AG04449 (cell line): ENCODE measurements at regions not wholly inside any gene's neighbourhood (a gene's known extent, or its start where the extent isn't known, plus 50 kb on each side); places are given as distances from the start of the nearest gene placed in this dataset.

Experiments
- CTCF ChIA-PET: fragments of 350-600 bp; formaldehyde crosslinking; extraction: SDS; loops from one replicate; lab custom pipeline; 2021; ENCODE audit warnings: antibody characterized with exemption; lab: Yijun Ruan, JAX
- POLR2A ChIA-PET: fragments of 400-600, 350-600 bp; formaldehyde crosslinking; extraction: SDS; loops from one replicate; lab custom pipeline; 2020; ENCODE audit warnings: antibody characterized with exemption, inconsistent platforms; lab: Yijun Ruan, JAX
- DNase-seq: peaks from one replicate; pipeline ENCODE4 v3.0.0-alpha.2; 2010; ENCODE audit warnings: low read depth, low spot score
- H3K4me3 ChIP-seq: 2 replicates; pipeline ENCODE4 v1.5.1; 2011; ENCODE audit warnings: low read depth, mild to moderate bottlenecking, control low read depth, low read length
- TF ChIP-seq, protein P1 (sequence below): IDR thresholded peaks from one replicate; pipeline ENCODE4 v1.5.1; 2011; ENCODE audit warnings: mild to moderate bottlenecking, moderate library complexity, low read length, control low read depth, inconsistent platforms; ENCODE audit not compliant: insufficient read depth; ENCODE audit errors: missing control alignments

DNA sequence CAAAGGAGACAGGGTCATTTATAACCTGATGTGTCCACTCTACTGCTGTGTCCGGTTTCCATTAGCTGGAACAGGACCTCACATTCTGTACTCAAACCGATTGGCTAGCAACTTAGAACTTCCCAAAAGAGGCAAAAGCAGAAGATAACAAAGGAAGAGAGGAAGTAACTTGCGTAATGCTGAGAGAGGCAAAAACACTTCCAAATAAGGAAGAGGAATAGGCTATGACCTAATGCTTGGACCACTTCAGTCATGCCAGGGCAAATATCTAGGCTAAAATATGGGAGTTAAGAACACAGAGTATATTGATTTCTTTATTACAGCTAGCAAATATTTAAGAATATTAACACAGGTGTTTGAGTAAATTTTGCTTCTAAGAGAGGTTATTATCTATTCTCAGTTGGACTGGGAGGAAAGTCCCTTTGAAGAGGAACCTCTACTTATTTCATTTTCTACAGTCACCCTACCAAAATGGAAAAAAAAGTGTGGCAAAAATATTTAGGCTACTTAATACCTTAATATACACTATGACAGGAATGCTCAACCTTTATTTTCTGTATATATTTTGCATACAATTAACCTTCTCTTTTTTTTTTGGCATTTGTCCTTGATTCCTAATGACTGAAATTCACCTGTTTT, 499.8 kb upstream of the CHORDC1 start:
- no peak for DNase-seq
- H3K4me3 ChIP-seq = no peak overlapping the region
- CTCF ChIA-PET = no interaction called here
- TF ChIP-seq, protein P1, sequence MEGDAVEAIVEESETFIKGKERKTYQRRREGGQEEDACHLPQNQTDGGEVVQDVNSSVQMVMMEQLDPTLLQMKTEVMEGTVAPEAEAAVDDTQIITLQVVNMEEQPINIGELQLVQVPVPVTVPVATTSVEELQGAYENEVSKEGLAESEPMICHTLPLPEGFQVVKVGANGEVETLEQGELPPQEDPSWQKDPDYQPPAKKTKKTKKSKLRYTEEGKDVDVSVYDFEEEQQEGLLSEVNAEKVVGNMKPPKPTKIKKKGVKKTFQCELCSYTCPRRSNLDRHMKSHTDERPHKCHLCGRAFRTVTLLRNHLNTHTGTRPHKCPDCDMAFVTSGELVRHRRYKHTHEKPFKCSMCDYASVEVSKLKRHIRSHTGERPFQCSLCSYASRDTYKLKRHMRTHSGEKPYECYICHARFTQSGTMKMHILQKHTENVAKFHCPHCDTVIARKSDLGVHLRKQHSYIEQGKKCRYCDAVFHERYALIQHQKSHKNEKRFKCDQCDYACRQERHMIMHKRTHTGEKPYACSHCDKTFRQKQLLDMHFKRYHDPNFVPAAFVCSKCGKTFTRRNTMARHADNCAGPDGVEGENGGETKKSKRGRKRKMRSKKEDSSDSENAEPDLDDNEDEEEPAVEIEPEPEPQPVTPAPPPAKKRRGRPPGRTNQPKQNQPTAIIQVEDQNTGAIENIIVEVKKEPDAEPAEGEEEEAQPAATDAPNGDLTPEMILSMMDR = no peak
- POLR2A ChIA-PET = no interaction called here

DNA sequence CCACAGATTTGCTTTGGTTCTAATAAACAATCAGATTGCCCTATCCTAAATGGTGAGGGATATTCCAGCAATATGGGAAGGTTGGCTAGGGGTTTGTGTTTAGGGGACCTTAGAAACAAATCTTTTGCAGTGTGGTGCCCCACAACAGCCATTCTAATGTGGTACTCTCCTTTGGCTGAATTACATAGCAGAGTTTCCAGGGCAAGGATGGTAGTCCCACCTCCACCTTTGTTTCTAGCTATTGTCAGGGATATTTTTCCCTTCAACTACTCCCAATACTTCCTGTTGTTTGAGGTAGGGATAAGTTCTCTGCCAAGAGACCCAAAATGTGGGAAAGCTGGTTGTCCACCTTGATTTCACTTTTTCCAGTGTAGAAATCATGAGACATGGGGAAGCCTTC, 494.7 kb upstream of the CHORDC1 start:
- no peak overlapping the region for H3K4me3 ChIP-seq
- no peak for DNase-seq
- TF ChIP-seq, protein P1 = no peak
- POLR2A ChIA-PET = no interaction called here
- CTCF ChIA-PET = no interaction called here

DNA sequence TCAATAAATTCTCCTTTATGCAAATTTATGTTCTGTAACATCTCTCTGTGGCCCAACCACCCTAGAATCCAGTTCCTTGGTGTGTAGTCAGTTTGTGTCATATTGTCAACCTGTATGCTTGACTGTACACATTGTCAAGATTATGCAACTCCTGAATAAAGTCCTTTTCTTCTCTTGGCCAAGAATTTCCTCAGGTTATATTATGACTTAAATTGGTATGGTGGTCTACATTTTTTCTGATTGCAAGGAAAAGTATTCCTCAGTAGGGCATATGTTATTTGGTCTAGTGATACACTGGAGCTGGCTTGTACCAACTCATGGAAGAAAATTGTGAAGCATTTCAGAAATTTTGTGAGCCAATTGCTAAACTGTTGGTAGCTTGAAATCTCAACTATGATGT, 482.8 kb upstream of the CHORDC1 start:
- TF ChIP-seq, protein P1 = no peak
- POLR2A ChIA-PET = no interaction called here
- H3K4me3 ChIP-seq = no peak overlapping the region
- no peak for DNase-seq
- CTCF ChIA-PET = no interaction called here

DNA sequence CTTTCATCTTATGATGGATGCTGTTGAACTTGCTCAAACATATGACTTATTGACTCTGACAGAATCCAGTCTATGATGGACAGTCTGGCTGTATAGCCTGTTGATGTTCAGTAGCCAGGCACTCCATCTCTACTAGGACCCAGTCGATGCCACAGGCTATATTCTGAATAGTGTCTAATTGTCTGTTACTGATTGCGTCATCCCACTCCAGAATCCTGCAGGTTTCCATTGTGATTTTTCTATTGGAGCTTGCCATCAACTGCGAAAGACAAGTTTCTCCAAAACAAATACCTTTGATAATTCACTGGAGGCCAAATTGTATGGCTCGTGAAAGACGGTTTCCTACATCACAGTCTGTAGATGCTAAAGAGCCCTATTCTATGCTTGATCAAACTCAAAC, 481.7 kb upstream of the CHORDC1 start:
- TF ChIP-seq, protein P1 = no peak
- POLR2A ChIA-PET = no interaction called here
- CTCF ChIA-PET = no interaction called here
- DNase-seq = no peak
- H3K4me3 ChIP-seq = no peak overlapping the region

DNA sequence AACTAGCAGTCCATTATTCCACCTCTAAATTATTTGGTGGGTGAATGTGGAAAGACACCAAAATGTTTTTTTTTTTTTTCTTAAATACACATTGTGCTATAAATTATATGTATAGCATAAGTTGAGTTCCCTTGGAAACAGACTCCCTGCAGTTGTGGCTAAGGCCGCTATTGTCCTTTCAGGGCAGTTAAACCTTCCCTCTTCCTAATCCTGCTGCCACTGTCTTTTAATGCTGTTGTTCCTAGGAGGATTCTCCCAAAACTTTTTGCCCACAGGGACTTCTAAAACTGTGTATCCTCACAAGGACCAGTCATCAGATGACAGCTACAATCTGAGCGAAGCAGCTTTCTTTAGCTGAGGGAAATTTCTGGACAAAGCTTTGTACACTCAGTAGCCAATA, 478.9 kb upstream of the CHORDC1 start:
- TF ChIP-seq, protein P1 = no peak
- DNase-seq = no peak
- ChIA-PET CTCF (no interaction called here), POLR2A (no interaction called here)
- H3K4me3 ChIP-seq = no peak overlapping the region

DNA sequence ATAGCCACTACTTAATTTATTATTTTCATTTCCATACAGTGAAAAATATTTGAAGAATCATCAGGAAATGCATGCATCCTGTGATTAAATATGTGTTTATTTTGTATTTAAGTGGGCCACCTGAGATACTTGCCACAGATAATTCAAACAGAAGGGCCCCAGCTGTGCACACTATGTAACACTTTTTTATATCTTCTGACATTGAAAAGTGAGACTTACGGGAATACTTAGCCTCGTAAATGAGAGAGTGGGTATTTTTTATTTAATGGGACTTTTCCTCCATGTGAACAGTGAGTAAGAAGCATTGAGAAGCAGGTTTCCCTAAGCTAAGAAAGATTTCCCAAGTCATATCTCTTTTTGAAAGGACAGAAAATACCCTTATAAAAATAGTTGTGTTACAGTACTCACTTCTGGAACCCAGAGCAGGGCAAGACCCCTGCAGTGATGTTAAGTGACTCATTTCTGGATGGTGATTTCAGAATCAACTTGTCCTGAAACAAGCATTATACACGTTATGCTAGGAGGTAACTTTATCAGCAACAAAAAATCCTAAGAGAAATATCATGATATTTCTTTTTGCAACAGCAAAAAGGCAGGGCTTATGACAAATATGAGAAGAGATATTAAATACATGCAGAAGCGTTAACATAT, 478.1 kb upstream of the CHORDC1 start:
- ChIA-PET CTCF (no interaction called here), POLR2A (no interaction called here)
- H3K4me3 ChIP-seq = no peak overlapping the region
- TF ChIP-seq, protein P1 = no peak
- no peak for DNase-seq
